Right lobe of liver (tissue), 4 donors: ENCODE measurements at regions not wholly inside any gene's neighbourhood (a gene's known extent, or its start where the extent isn't known, plus 50 kb on each side); places are given as distances from the start of the nearest gene placed in this dataset.

Experiments
- CTCF ChIP-seq, 4 donors: fragments of 200-600 bp in 3 of 4; fragments of 450-650 bp in 1 of 4; IDR thresholded peaks; one replicate each; pipeline versions ENCODE4 v1.5.1 to v1.8.0; 2016 to 2022; ENCODE audit warnings: antibody characterized with exemption in 4 of 4, mild to moderate bottlenecking in 2 of 4
- POLR2A ChIP-seq: fragments of 450-650 bp; IDR thresholded peaks from one replicate; pipeline ENCODE4 v1.6.1; 2017; ENCODE audit warnings: antibody characterized with exemption, mild to moderate bottlenecking
- donor health status: DM: no; HTN: no; CAD: no.
- donor health status: DM: no; HTN: no; CAD: no.
- donor health status: DM: no; HTN: yes; CAD: no.

- TF ChIP-seq CTCF (IDR thresholded peaks at IDR 0.05) (no peak), POLR2A (no peak)
These were observed 374.5 kb downstream of the SEC14L1 start for GRCh38 chr17:77515227-77515626.
